Testis (tissue), 2 donors: ENCODE measurements at regions not wholly inside any gene's neighbourhood (a gene's known extent, or its start where the extent isn't known, plus 50 kb on each side); places are given as distances from the start of the nearest gene placed in this dataset.

Source experiments
- CTCF ChIP-seq, 3 experiments: fragments of 450-650 bp in 2 of 3; fragments of 200-600 bp in 1 of 3; sonication (generic) in 1 of 3; IDR thresholded peaks; one replicate each; pipeline ENCODE4 v1.5.1; 2016 to 2019; ENCODE audit warnings: antibody characterized with exemption in 3 of 3, mild to moderate bottlenecking in 2 of 3, moderate library complexity in 1 of 3
- POLR2A ChIP-seq: fragments of 450-650 bp; IDR thresholded peaks from one replicate; pipeline ENCODE4 v1.6.1; 2017; ENCODE audit warnings: antibody characterized with exemption, mild to moderate bottlenecking, moderate library complexity

DNA sequence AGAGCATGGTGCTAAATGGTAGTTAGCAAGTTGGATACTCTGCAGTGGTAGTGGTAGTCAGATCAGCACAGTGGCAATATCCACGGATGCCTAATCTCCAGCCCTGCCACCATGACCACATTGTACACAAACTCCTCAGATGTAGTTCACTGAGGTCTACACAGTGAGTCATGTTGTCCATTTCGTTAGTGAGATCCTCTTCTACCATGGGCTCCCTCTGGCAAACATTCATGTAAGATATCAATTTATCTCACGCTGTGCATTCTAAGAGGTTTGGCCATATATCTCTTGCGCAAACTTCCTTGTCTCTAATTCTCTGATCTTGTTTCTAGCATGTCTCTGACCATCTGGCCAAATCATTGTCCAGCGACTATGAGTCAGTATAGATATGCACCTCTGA is 58.2 kb downstream of the POLR1D start:
- TF ChIP-seq CTCF (IDR thresholded peaks at IDR 0.05), result no peak
- TF ChIP-seq POLR2A, result no peak
